ENCODE measurements at regions not wholly inside any gene's neighbourhood (a gene's known extent, or its start where the extent isn't known, plus 50 kb on each side); places are given as distances from the start of the nearest gene placed in this dataset.

DNA sequence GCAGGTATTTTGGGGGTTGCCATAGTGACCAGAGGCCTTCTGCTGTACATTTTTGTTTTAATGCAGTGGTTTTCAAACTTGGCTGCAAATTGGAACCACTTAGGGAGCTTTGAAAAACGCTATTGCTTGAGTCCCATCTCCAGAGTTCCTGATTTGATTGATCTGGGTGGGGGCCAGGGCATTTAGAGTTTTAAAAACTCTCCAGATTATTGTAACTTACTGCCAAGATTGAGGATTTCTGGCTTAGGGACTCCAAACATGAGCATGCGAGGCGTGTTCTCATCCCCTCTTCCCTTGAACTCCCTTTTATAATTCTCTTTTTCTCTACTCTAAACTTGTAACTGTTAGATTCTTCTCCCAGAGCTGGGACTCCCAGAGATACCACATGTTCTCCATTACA is 340.8 kb upstream of the SUCLG2 start:
- TF ChIP-seq, protein P1, sequence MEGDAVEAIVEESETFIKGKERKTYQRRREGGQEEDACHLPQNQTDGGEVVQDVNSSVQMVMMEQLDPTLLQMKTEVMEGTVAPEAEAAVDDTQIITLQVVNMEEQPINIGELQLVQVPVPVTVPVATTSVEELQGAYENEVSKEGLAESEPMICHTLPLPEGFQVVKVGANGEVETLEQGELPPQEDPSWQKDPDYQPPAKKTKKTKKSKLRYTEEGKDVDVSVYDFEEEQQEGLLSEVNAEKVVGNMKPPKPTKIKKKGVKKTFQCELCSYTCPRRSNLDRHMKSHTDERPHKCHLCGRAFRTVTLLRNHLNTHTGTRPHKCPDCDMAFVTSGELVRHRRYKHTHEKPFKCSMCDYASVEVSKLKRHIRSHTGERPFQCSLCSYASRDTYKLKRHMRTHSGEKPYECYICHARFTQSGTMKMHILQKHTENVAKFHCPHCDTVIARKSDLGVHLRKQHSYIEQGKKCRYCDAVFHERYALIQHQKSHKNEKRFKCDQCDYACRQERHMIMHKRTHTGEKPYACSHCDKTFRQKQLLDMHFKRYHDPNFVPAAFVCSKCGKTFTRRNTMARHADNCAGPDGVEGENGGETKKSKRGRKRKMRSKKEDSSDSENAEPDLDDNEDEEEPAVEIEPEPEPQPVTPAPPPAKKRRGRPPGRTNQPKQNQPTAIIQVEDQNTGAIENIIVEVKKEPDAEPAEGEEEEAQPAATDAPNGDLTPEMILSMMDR (IDR thresholded peaks at IDR 0.05): no peak
- TF ChIP-seq POLR2AphosphoS5 (IDR thresholded peaks at IDR 0.05): no peak
- TF ChIP-seq EP300 (IDR thresholded peaks at IDR 0.05): no peak
- no peak for TF ChIP-seq POLR2A (IDR thresholded peaks at IDR 0.05)

Data from sigmoid colon (tissue), 4 donors.